GM23248 (cell line): ENCODE measurements at regions not wholly inside any gene's neighbourhood (a gene's known extent, or its start where the extent isn't known, plus 50 kb on each side); places are given as distances from the start of the nearest gene placed in this dataset.

Experiments
- EZH2 ChIP-seq: fragments of 200-600 bp; sonication (generic); IDR thresholded peaks from 2 replicates; pipeline ENCODE4 v1.6.1; 2018; ENCODE audit warnings: antibody characterized with exemption, mild to moderate bottlenecking; ENCODE audit not compliant: insufficient read depth, poor library complexity, severe bottlenecking
- EZH2phosphoT487 ChIP-seq: fragments of 200-600 bp; sonication (generic); IDR thresholded peaks from 2 replicates; pipeline ENCODE4 v1.6.1; 2018; ENCODE audit warnings: antibody characterized with exemption, moderate library complexity, mild to moderate bottlenecking, low read depth; ENCODE audit not compliant: insufficient read depth

DNA sequence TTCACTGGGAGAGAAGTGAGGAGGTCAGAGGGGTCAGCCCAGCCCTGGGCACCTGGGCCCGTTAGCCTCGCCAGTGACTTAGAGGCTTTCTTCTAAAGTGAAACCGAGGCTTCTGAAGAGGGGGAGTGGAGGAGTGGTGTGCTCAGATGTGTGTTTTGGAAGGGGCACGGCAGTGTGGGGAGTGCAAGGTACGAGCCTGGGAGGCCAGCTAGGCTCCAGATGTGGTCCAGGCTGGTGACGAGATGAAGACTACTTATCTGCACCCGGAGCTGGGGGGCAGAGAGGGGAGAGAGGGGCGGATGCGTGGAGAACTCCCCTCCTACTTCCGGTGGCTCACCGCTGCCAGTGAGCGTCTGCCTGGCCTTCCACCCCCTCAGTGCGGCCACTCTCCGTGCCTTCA, 371.3 kb upstream of the HS6ST1 start:
- TF ChIP-seq EZH2: no peak
- no peak for TF ChIP-seq EZH2phosphoT487
